GM21825 (cell line): ENCODE measurements at regions not wholly inside any gene's neighbourhood (a gene's known extent, or its start where the extent isn't known, plus 50 kb on each side); places are given as distances from the start of the nearest gene placed in this dataset.

Experiments used
- ATAC-seq: cut with Tn5 transposase; IDR thresholded peaks from one replicate; pipeline ENCODE4 v1.9.1; 2021; ENCODE audit warnings: mild to moderate bottlenecking, moderate library complexity; ENCODE audit not compliant: unreplicated experiment

- no peak for ATAC-seq
Measured at GRCh38 chrX:126064901-126065541, 101.1 kb downstream of the DCAF12L2 start.

GRCh38 chrX:126065901-126066660 is 100.0 kb downstream of the DCAF12L2 start:
- ATAC-seq: no peak
